ENCODE measurements at regions not wholly inside any gene's neighbourhood (a gene's known extent, or its start where the extent isn't known, plus 50 kb on each side); places are given as distances from the start of the nearest gene placed in this dataset.
A peak's percentile ranks its signal among the peaks of the same experiment; 100 is the strongest.

DNA sequence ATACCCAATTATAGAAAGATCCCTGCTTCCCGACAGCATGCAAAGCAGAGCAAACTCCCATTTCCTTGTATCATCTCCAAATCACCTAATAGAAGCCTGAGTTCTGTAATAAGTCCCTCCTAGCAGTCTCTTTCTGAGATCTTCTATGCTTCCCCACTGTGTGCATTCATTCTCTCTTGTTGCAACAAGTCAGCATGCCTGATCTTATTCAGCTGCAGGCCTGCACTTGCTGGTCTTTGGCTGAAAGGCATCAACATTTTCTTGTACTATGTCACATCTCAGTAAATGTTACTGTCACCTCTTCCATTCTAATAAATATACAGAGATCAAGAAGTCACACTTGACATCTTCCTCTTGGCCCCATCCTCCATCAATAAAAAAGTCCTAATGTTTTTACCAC lies 449.9 kb upstream of the MEX3C start:
- no peak for DNase-seq
- H3K27ac ChIP-seq (ENCODE audit: low read depth in 1 of 2, low read length in 2 of 2) = no peak overlapping the region

DNA sequence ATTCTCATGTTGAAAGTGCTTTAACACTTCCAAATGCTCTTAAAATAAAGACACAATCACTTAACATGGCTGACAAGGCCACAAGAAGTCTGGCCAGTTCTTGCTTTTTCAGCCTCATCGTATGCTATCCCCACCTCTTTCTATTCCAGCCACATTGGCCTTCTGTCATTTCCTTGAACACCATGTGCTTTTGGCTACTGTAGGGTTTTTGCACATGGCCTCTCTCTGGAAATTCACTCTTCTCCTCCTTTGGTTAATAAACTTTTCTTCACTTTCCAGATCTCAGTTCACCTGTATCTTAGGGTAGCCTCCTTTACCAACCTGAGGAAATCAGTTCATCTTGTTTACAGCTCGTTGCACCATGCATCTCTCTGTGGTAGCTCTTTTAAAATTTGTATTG lies 450.5 kb upstream of the MEX3C start:
- ATAC-seq (ENCODE audit: low FRiP score) = no peak
- Histone ChIP-seq H3K4me3 (ENCODE audit: low read length in 2 of 2) (no peak overlapping the region), H3K27ac (ENCODE audit: low read depth in 1 of 2, low read length in 2 of 2) (no peak overlapping the region), H3K27me3 (ENCODE audit: control insufficient read depth in 1 of 2, insufficient read depth in 2 of 2, low read length in 1 of 2) (no peaks in the 10 kb centered on the region), H3K9me3 (ENCODE audit: control insufficient read depth, low read length) (no peaks in the 10 kb centered on the region), H3K4me1 (ENCODE audit: control insufficient read depth in 1 of 2, insufficient read depth in 2 of 2, low read length in 2 of 2) (no peaks in the 10 kb centered on the region), H3K36me3 (ENCODE audit: control insufficient read depth in 1 of 2, insufficient read depth in 2 of 2, low read length in 1 of 2) (no peaks in the 10 kb centered on the region)
- no peak for DNase-seq
- WGBS, 2 donors = 66 to 71% methylated on average over 2 of the region's 2 CpGs
- intact Hi-C loops (cut with DNase I) = no loop called here

More for the DNA sequence above, 449.9 kb upstream of the MEX3C start:
- no peaks in the 10 kb centered on the region for H3K9me3 ChIP-seq (ENCODE audit: control insufficient read depth, low read length)
- intact Hi-C loops (cut with DNase I) = no loop called here
- WGBS, 2 donors = 80 to 88% methylated on average over 1 of the region's 1 CpG
- no peaks in the 10 kb centered on the region for H3K36me3 ChIP-seq (ENCODE audit: control insufficient read depth in 1 of 2, insufficient read depth in 2 of 2, low read length in 1 of 2)
- ATAC-seq (ENCODE audit: low FRiP score) = no peak
- H3K4me1 ChIP-seq (ENCODE audit: control insufficient read depth in 1 of 2, insufficient read depth in 2 of 2, low read length in 2 of 2) = no peaks in the 10 kb centered on the region
- no peak overlapping the region for H3K4me3 ChIP-seq (ENCODE audit: low read length in 2 of 2)
- no peaks in the 10 kb centered on the region for H3K27me3 ChIP-seq (ENCODE audit: control insufficient read depth in 1 of 2, insufficient read depth in 2 of 2, low read length in 1 of 2)

DNA sequence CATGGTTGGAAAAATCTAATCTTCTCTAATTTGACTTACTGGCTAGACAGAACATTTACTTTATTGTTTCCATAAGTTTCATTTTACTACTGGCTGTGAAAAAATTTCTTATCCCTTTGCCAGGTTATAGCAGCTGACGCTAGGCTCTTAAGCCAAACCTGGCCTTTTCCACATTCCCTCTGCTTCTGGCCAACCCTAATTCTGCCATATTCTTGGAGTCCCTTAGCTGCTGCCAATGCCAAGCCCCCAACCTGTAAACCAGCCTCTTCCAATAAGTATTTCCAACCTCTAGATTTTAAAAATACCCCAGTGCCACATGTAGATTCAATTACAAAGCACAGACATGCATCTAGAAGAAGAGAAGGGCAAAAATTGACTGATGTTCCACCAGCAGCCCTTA lies 452.3 kb upstream of the MEX3C start:
- intact Hi-C loops (cut with DNase I) = no loop called here
- 47 to 52% methylated on average over 1 of the region's 1 CpG for WGBS, 2 donors
- no peak for ATAC-seq (ENCODE audit: low FRiP score)

DNA sequence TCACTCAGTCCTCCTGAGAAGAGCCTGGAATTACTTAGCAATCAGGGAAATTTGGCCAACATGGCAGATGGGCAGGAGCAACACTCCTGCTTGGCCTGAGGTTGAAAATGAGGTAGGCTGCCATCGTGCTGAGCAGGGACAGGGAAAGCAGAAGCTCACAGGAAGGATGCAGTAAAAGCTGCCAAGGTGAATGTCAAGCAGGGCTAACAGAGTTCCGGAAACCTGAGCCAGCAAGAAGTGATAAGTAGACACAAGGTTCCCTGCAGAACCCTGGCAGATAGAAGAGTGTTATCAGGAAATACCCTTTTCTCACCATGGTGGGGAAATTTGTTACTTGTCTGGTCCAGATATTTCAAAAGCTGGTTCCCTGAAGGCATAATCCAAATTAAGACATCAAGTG lies 454.3 kb upstream of the MEX3C start:
- intact Hi-C loops (cut with DNase I) = no loop called here
- WGBS, 2 donors = 71 to 74% methylated on average over 2 of the region's 2 CpGs
- H3K4me3 ChIP-seq (ENCODE audit: low read length in 2 of 2) = no peak overlapping the region
- no peaks in the 10 kb centered on the region for H3K27me3 ChIP-seq (ENCODE audit: control insufficient read depth in 1 of 2, insufficient read depth in 2 of 2, low read length in 1 of 2)
- no peak overlapping the region for H3K27ac ChIP-seq (ENCODE audit: low read depth in 1 of 2, low read length in 2 of 2)
- DNase-seq = no peak
- ATAC-seq (ENCODE audit: low FRiP score) = no peak
- no peaks in the 10 kb centered on the region for H3K4me1 ChIP-seq (ENCODE audit: control insufficient read depth in 1 of 2, insufficient read depth in 2 of 2, low read length in 2 of 2)
- H3K9me3 ChIP-seq (ENCODE audit: control insufficient read depth, low read length) = no peaks in the 10 kb centered on the region
- H3K36me3 ChIP-seq (ENCODE audit: control insufficient read depth in 1 of 2, insufficient read depth in 2 of 2, low read length in 1 of 2) = no peaks in the 10 kb centered on the region

More for the DNA sequence above, 452.3 kb upstream of the MEX3C start:
- Histone ChIP-seq H3K36me3 (ENCODE audit: control insufficient read depth in 1 of 2, insufficient read depth in 2 of 2, low read length in 1 of 2) (no peaks in the 10 kb centered on the region), H3K4me1 (ENCODE audit: control insufficient read depth in 1 of 2, insufficient read depth in 2 of 2, low read length in 2 of 2) (no peaks in the 10 kb centered on the region), H3K27ac (ENCODE audit: low read depth in 1 of 2, low read length in 2 of 2) (no peak overlapping the region), H3K27me3 (ENCODE audit: control insufficient read depth in 1 of 2, insufficient read depth in 2 of 2, low read length in 1 of 2) (no peaks in the 10 kb centered on the region), H3K9me3 (ENCODE audit: control insufficient read depth, low read length) (no peaks in the 10 kb centered on the region), H3K4me3 (ENCODE audit: low read length in 2 of 2) (no peak overlapping the region)
- no peak for DNase-seq

- Histone ChIP-seq H3K9me3 (ENCODE audit: control insufficient read depth, low read length) (no peaks in the 10 kb centered on the region), H3K36me3 (ENCODE audit: control insufficient read depth in 1 of 2, insufficient read depth in 2 of 2, low read length in 1 of 2) (no peaks in the 10 kb centered on the region), H3K4me1 (ENCODE audit: control insufficient read depth in 1 of 2, insufficient read depth in 2 of 2, low read length in 2 of 2) (no peaks in the 10 kb centered on the region), H3K27ac (ENCODE audit: low read depth in 1 of 2, low read length in 2 of 2) (no peak overlapping the region), H3K4me3 (ENCODE audit: low read length in 2 of 2) (no peak overlapping the region), H3K27me3 (ENCODE audit: control insufficient read depth in 1 of 2, insufficient read depth in 2 of 2, low read length in 1 of 2) (no peaks in the 10 kb centered on the region)
- DNase-seq (no peak), ATAC-seq (ENCODE audit: low FRiP score) (no peak)
- 80 to 83% methylated on average over 3 of the region's 3 CpGs for WGBS, 2 donors
- intact Hi-C loops (cut with DNase I) = no loop called here
Measured at GRCh38 chr18:51653507-51654213, 456.2 kb upstream of the MEX3C start.

DNA sequence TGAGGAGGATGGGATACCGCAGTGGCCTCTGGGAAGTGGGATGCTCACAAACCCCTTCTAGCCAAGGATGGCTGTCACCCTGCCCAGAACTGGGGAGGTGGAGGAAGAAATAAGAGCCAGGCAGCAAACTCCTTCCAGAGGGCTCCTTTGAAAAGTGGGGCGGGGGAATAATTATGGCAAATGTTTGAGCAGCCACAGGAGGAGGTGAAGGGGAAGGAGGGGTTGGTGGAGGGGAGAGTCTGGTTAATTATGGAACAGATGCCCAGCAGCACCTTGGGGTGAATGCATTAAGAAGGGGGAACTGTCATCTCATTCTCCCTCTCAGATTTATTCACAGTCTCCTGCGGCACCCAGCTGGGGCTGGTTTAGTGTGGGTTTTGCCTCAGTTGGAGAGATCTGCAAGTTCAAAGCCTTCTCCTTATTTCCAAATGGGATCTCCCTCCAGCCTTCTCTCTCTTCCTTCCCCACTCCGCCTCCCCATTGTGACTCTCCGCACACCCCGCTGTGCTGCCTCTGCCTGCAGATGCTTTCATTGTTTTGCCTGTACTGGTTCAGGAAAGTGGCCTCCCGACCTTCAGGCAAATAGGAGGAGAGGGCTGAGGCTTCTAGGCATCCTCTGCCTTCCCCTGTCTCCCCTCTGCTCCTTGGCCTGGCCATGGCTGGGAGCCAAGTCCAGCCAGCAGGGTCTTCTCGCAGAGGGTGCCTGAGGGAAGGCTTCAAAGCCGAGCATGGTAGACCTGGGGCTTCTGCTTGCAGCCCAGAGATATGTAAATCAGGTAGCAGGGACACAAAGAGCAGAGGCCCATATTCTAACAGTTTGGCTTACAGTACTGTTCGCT lies 457.2 kb upstream of the MEX3C start:
- Histone ChIP-seq H3K4me3 (ENCODE audit: low read length in 2 of 2) (no peak overlapping the region), H3K27ac (ENCODE audit: low read depth in 1 of 2, low read length in 2 of 2) (no peak overlapping the region), H3K36me3 (ENCODE audit: control insufficient read depth in 1 of 2, insufficient read depth in 2 of 2, low read length in 1 of 2) (no peaks in the 10 kb centered on the region), H3K27me3 (ENCODE audit: control insufficient read depth in 1 of 2, insufficient read depth in 2 of 2, low read length in 1 of 2) (peaks cover 0 to 2% of the 10 kb centered on the region in 2 donors), H3K4me1 (ENCODE audit: control insufficient read depth in 1 of 2, insufficient read depth in 2 of 2, low read length in 2 of 2) (no peaks in the 10 kb centered on the region), H3K9me3 (ENCODE audit: control insufficient read depth, low read length) (no peaks in the 10 kb centered on the region)
- ATAC-seq (ENCODE audit: low FRiP score) = peak; percentile 8
- WGBS, 2 donors = 34 to 39% methylated on average over 10 of the region's 10 CpGs
- DNase-seq = no peak
- intact Hi-C loops (cut with DNase I) = no loop called here

DNA sequence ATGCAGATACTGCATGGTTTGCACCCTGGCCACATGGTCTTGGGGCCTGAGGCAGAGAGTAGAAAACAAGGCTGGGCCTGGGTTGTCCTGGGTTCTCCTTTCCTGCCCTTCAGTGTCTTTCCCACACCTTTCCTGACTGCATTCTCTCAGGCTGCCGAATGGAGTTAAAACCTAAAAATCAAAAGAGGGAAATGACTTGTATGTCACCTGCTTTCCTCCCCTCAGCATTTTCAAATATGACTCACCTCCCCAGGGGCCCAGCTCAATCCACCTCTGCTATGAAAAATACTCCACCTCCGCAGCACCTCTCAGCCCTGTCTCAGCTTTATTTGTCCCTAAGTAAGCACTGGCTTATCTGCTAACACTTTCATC lies 457.8 kb upstream of the MEX3C start:
- Histone ChIP-seq H3K36me3 (ENCODE audit: control insufficient read depth in 1 of 2, insufficient read depth in 2 of 2, low read length in 1 of 2) (no peaks in the 10 kb centered on the region), H3K4me1 (ENCODE audit: control insufficient read depth in 1 of 2, insufficient read depth in 2 of 2, low read length in 2 of 2) (no peaks in the 10 kb centered on the region), H3K27ac (ENCODE audit: low read depth in 1 of 2, low read length in 2 of 2) (no peak overlapping the region), H3K27me3 (ENCODE audit: control insufficient read depth in 1 of 2, insufficient read depth in 2 of 2, low read length in 1 of 2) (peaks cover 0 to 2% of the 10 kb centered on the region in 2 donors), H3K9me3 (ENCODE audit: control insufficient read depth, low read length) (no peaks in the 10 kb centered on the region), H3K4me3 (ENCODE audit: low read length in 2 of 2) (no peak overlapping the region)
- ATAC-seq (ENCODE audit: low FRiP score) = no peak
- no peak for DNase-seq
- intact Hi-C loops (cut with DNase I) = no loop called here
- WGBS, 2 donors = 50 to 56% methylated on average over 2 of the region's 2 CpGs

DNA sequence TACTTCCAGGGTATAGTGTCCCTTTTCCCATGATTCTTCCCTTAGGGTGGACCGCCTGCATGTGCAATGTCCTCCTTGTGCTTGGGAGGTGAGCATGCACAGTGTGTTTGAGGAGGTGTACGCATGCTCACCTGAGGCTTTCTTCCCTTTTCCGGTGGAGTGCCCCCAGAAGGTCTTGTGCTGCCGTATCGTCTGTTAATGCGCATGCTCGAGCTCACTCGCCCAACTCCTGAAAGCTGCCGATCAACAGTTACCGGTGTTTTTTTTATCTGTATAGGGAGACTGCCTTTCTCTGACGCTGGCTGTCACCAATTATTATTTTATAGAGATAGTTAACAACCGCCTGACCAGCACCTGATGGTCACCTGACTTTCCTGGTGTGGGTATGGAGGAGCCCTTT lies 458.8 kb upstream of the MEX3C start:
- Histone ChIP-seq H3K36me3 (ENCODE audit: control insufficient read depth in 1 of 2, insufficient read depth in 2 of 2, low read length in 1 of 2) (no peaks in the 10 kb centered on the region), H3K4me1 (ENCODE audit: control insufficient read depth in 1 of 2, insufficient read depth in 2 of 2, low read length in 2 of 2) (no peaks in the 10 kb centered on the region), H3K27me3 (ENCODE audit: control insufficient read depth in 1 of 2, insufficient read depth in 2 of 2, low read length in 1 of 2) (peaks cover 0 to 2% of the 10 kb centered on the region in 2 donors), H3K4me3 (ENCODE audit: low read length in 2 of 2) (no peak overlapping the region), H3K27ac (ENCODE audit: low read depth in 1 of 2, low read length in 2 of 2) (no peak overlapping the region), H3K9me3 (ENCODE audit: control insufficient read depth, low read length) (no peaks in the 10 kb centered on the region)
- DNase-seq = no peak
- 75 to 79% methylated on average over 12 of the region's 12 CpGs for WGBS, 2 donors
- ATAC-seq (ENCODE audit: low FRiP score) = no peak
- intact Hi-C loops (cut with DNase I) = no loop called here

GRCh38 chr18:51658436-51658835 lies 461.0 kb upstream of the MEX3C start:
- no peak for ATAC-seq (ENCODE audit: low FRiP score)
- DNase-seq = no peak
- Histone ChIP-seq H3K27me3 (ENCODE audit: control insufficient read depth in 1 of 2, insufficient read depth in 2 of 2, low read length in 1 of 2) (peaks cover 0 to 2% of the 10 kb centered on the region in 2 donors), H3K4me1 (ENCODE audit: control insufficient read depth in 1 of 2, insufficient read depth in 2 of 2, low read length in 2 of 2) (no peaks in the 10 kb centered on the region), H3K4me3 (ENCODE audit: low read length in 2 of 2) (no peak overlapping the region), H3K9me3 (ENCODE audit: control insufficient read depth, low read length) (no peaks in the 10 kb centered on the region), H3K36me3 (ENCODE audit: control insufficient read depth in 1 of 2, insufficient read depth in 2 of 2, low read length in 1 of 2) (no peaks in the 10 kb centered on the region), H3K27ac (ENCODE audit: low read depth in 1 of 2, low read length in 2 of 2) (no peak overlapping the region)
- 37 to 38% methylated on average over 4 of the region's 4 CpGs for WGBS, 2 donors
- intact Hi-C loops (cut with DNase I) = no loop called here
